WTC11 (cell line): ENCODE measurements at regions not wholly inside any gene's neighbourhood (a gene's known extent, or its start where the extent isn't known, plus 50 kb on each side); places are given as distances from the start of the nearest gene placed in this dataset.

Experiments used
- ATF3 ChIP-seq: sonication (generic); formaldehyde crosslinking; conservative IDR thresholded peaks from 2 replicates; pipeline ENCODE4 v1.8.1; 2022; ENCODE audit warnings: mild to moderate bottlenecking, missing genetic modification reagents
- CBFB ChIP-seq: sonication (generic); formaldehyde crosslinking; IDR thresholded peaks from 2 replicates; pipeline ENCODE4 v1.8.1; 2022; ENCODE audit warnings: mild to moderate bottlenecking, low read depth, missing genetic modification reagents
- CTCF ChIP-seq: fragments of 200-600 bp; IDR thresholded peaks from 2 replicates; pipeline ENCODE4 v1.8.0; 2022; ENCODE audit warnings: antibody characterized with exemption
- ELF4 ChIP-seq: sonication (generic); formaldehyde crosslinking; IDR thresholded peaks from 2 replicates; pipeline ENCODE4 v1.8.1; 2022; ENCODE audit warnings: low read depth, mild to moderate bottlenecking, moderate library complexity, missing genetic modification reagents
- ESRRA ChIP-seq: sonication (generic); formaldehyde crosslinking; IDR thresholded peaks from 2 replicates; pipeline ENCODE4 v1.8.1; 2022; ENCODE audit warnings: mild to moderate bottlenecking, missing genetic modification reagents, borderline replicate concordance
- ZMAT4 ChIP-seq: fragments of 250-450 bp; sonication (Bioruptor Pico); IDR thresholded peaks from 2 replicates; pipeline ENCODE4 v1.9.0; 2021; ENCODE audit warnings: mild to moderate bottlenecking
- ZNF317 ChIP-seq: sonication (generic); formaldehyde crosslinking; IDR thresholded peaks from 2 replicates; pipeline ENCODE4 v1.8.1; 2023; ENCODE audit warnings: low read depth, mild to moderate bottlenecking, moderate library complexity, missing genetic modification reagents, borderline replicate concordance

DNA sequence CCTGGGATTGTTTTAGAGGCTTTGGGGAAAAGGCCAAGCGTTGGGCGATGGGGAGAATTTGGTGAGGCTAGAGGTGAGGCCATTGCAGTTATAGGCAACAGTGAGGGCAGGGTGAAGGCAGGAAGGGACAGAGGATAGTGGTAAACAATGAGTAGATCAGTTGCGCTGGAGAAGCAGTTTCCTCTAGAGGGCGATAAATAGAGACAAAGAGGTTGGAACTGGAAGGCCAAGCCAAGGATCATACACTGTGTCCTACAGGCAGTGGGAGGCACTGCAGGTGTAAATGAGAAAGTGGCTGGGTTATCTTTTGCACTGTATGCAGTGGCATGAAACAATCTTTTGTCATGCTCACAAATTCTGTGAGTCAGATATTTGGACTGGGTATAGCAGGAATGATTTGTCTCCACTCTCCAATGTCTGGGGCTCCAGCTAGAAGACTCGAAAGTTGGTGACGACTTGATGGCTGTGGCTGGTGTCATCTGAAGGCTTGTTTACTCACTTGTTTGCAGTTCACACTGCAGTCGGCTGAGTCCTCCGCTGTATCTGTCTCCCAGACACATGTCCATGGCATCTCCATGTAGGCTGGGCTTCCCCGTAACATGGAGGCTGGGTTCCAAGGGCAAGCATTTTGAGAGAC, 82.1 kb downstream of the TNP1 start:
- TF ChIP-seq CTCF (peak; percentile 86), CBFB (CRISPR knock-in tag) (no peak), ATF3 (CRISPR knock-in tag) (no peak), ESRRA (CRISPR knock-in tag) (no peak), ELF4 (no peak), ZNF317 (CRISPR knock-in tag) (no peak), ZMAT4 (CRISPR knock-in tag) (no peak)
